Astrocyte of the cerebellum (primary cell): ENCODE measurements at regions not wholly inside any gene's neighbourhood (a gene's known extent, or its start where the extent isn't known, plus 50 kb on each side); places are given as distances from the start of the nearest gene placed in this dataset.

Experiments used
- DNase-seq: peaks from one replicate; pipeline ENCODE4 v3.0.0-alpha.2; 2011; ENCODE audit warnings: low read depth
- H3K4me3 ChIP-seq: 2 replicates; pipeline ENCODE4 v1.5.1; 2011; ENCODE audit warnings: mild to moderate bottlenecking, low read depth, low read length, moderate library complexity
- CTCF ChIP-seq: IDR thresholded peaks from 2 replicates; pipeline ENCODE4 v1.5.1; 2012; ENCODE audit warnings: low read length, low read depth, moderate library complexity, mild to moderate bottlenecking; ENCODE audit errors: missing control alignments
- in situ Hi-C: cut with HindIII; loops from 2 replicates; pipeline ENCODE4 v1.10.0; 2017; ENCODE audit warnings: low sequenced_read_pairs

GRCh38 chr5:26427281-26427680, 611.1 kb downstream of the CDH9 start:
- in situ Hi-C loops: no loop called here
- no peak for DNase-seq
- TF ChIP-seq CTCF: no peak
- H3K4me3 ChIP-seq: no peak overlapping the region

GRCh38 chr5:26419987-26420386, 618.4 kb downstream of the CDH9 start:
- H3K4me3 ChIP-seq: no peak overlapping the region
- DNase-seq: no peak
- in situ Hi-C loops: no loop called here
- no peak for TF ChIP-seq CTCF

- in situ Hi-C loops: no loop called here
- no peak for DNase-seq
- TF ChIP-seq CTCF: no peak
- H3K4me3 ChIP-seq: no peak overlapping the region
Observed at GRCh38 chr5:26416911-26417310, 621.5 kb downstream of the CDH9 start.

- no peak for DNase-seq
- H3K4me3 ChIP-seq: no peak overlapping the region
- TF ChIP-seq CTCF: no peak
- in situ Hi-C loops: no loop called here
Observed at GRCh38 chr5:26415987-26416779, 622.2 kb downstream of the CDH9 start.

GRCh38 chr5:26390608-26391007, 647.8 kb downstream of the CDH9 start:
- no peak for TF ChIP-seq CTCF
- in situ Hi-C loops: no loop called here
- no peak for DNase-seq
- no peak overlapping the region for H3K4me3 ChIP-seq

- peak; percentile 41 for DNase-seq
- H3K4me3 ChIP-seq: no peak overlapping the region
- no peak for TF ChIP-seq CTCF
- in situ Hi-C loops: no loop called here
Observed at GRCh38 chr5:26388976-26389375, 649.4 kb downstream of the CDH9 start.
